Ovary (tissue), 7 donors: ENCODE measurements at regions not wholly inside any gene's neighbourhood (a gene's known extent, or its start where the extent isn't known, plus 50 kb on each side); places are given as distances from the start of the nearest gene placed in this dataset.

Source experiments
- DNase-seq, 5 donors: peaks; one replicate each; pipeline ENCODE4 v3.0.0-alpha.2; 2019 to 2020
- H3K27ac ChIP-seq, 2 donors: fragments of 200-600 bp; one replicate each; pipeline versions ENCODE4 v1.5.1 to v1.8.0; 2019 to 2022
- H3K27me3 ChIP-seq: fragments of 200-600 bp; one replicate; pipeline ENCODE4 v1.8.0; 2022
- H3K36me3 ChIP-seq: fragments of 200-600 bp; sonication (generic); one replicate; pipeline ENCODE4 v1.5.1; 2019
- H3K4me1 ChIP-seq: one replicate; pipeline ENCODE4 v1.8.1; 2013; ENCODE audit warnings: mild to moderate bottlenecking, moderate library complexity; ENCODE audit not compliant: insufficient read depth
- H3K4me3 ChIP-seq: fragments of 200-600 bp; sonication (generic); one replicate; pipeline ENCODE4 v1.5.1; 2017
- H3K9me3 ChIP-seq, 2 donors: fragments of 200-600 bp in 1 of 2; sonication (generic) in 1 of 2; one replicate each; pipeline versions ENCODE4 v1.5.1 to v1.8.1; 2013 to 2019; ENCODE audit warnings: mild to moderate bottlenecking in 1 of 2, moderate library complexity in 1 of 2
- EP300 ChIP-seq: sonication (generic); formaldehyde crosslinking; IDR thresholded peaks from one replicate; pipeline ENCODE4 v1.6.1; 2017; ENCODE audit warnings: antibody characterized with exemption
- POLR2A ChIP-seq: fragments of 450-650 bp; IDR thresholded peaks from one replicate; pipeline ENCODE4 v1.6.1; 2017; ENCODE audit warnings: antibody characterized with exemption, mild to moderate bottlenecking, moderate library complexity
- WGBS, 3 donors: extraction: QIAGEN DNeasy Blood & Tissue Kit in 1 of 3; methylation state at CpG; one replicate each; pipeline versions ENCODE4 v1.1.5 to v1.1.7; 2013 to 2017; 5-methylcytosine and 5-hydroxymethylcytosine counted together
- intact Hi-C, 4 donors: fragments of 100-400 bp; cut with DNase I; formaldehyde crosslinking; loops; one replicate each; pipeline versions ENCODE4 v1.11.0 to v1.15.1; 2022 to 2023
- TF ChIP-seq, protein P1 (sequence below), 3 donors: fragments of 450-650 bp in 2 of 3; fragments of 200-600 bp in 1 of 3; IDR thresholded peaks; one replicate each; pipeline versions ENCODE4 v1.5.1 to v1.8.0; 2016 to 2022; ENCODE audit warnings: antibody characterized with exemption in 3 of 3, mild to moderate bottlenecking in 1 of 3
- donor health status: DM: no; HTN: no; CAD: no; lungs with moderate emphysema.
- donor health status: DM: no; HTN: no; CAD: no.
- donor health status: Bipolar disorder and iron deficiency.
- donor health status: DM: no; HTN: no; CAD: no.
- donor health status: DM: yes; HTN: yes; CAD: no.

DNA sequence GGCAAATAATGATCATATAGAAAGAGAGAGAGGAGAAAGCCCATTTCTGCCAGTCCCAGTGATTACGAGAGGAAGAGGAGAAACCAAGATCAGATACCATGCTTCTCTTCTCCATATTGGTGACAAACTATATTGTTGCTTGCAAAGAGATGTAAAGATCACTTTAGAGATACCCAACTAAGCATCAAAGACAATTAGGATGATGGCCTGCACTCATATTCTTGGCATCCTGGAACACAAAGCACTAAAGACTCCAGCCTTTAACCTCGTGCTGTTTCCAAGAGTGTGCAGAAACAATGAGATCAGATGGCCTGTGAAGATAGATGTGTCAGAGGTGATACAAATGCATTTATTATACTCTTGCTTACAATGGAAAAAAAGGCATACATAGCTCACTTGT, 170.7 kb upstream of the TP63 start:
- no peaks in the 10 kb centered on the region for H3K4me1 ChIP-seq
- intact Hi-C loops = no loop called here
- H3K27ac ChIP-seq = no peak overlapping the region
- no peaks in the 10 kb centered on the region for H3K27me3 ChIP-seq
- no peak for DNase-seq
- no peak for TF ChIP-seq POLR2A
- TF ChIP-seq, protein P1, sequence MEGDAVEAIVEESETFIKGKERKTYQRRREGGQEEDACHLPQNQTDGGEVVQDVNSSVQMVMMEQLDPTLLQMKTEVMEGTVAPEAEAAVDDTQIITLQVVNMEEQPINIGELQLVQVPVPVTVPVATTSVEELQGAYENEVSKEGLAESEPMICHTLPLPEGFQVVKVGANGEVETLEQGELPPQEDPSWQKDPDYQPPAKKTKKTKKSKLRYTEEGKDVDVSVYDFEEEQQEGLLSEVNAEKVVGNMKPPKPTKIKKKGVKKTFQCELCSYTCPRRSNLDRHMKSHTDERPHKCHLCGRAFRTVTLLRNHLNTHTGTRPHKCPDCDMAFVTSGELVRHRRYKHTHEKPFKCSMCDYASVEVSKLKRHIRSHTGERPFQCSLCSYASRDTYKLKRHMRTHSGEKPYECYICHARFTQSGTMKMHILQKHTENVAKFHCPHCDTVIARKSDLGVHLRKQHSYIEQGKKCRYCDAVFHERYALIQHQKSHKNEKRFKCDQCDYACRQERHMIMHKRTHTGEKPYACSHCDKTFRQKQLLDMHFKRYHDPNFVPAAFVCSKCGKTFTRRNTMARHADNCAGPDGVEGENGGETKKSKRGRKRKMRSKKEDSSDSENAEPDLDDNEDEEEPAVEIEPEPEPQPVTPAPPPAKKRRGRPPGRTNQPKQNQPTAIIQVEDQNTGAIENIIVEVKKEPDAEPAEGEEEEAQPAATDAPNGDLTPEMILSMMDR (IDR thresholded peaks at IDR 0.05) = no peak
- no peak for TF ChIP-seq EP300
- no peak overlapping the region for H3K4me3 ChIP-seq
- 48 to 76% (median 54%) methylated on average over 2 of the region's 2 CpGs for WGBS, 3 donors
- H3K9me3 ChIP-seq = no peaks in the 10 kb centered on the region
- H3K36me3 ChIP-seq = no peaks in the 10 kb centered on the region

DNA sequence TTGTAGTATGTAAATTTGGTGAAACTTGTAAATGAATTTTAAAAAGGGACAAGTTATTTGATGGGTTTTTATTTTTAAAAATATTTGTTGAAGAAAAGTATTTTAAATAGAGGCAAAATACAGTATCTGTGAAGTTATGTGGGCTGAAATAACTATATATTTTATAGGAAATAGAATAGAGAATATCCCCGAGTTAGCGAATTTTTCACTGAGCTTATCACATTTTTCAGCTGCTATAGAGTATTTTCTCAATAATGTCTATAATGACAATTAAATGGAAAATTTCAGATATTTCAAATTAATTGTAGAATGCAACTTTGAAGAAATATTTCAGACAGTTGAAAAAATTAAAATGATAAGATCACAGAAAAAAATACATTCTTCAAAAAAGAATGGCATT, 166.4 kb upstream of the TP63 start:
- DNase-seq = no peak
- Histone ChIP-seq H3K27me3 (no peaks in the 10 kb centered on the region), H3K4me3 (no peak overlapping the region), H3K27ac (no peak overlapping the region), H3K4me1 (no peaks in the 10 kb centered on the region), H3K9me3 (no peaks in the 10 kb centered on the region), H3K36me3 (no peaks in the 10 kb centered on the region)
- 81 to 87% (median 83%) methylated on average over 2 of the region's 2 CpGs for WGBS, 3 donors
- intact Hi-C loops = no loop called here
- TF ChIP-seq, protein P1 (IDR thresholded peaks at IDR 0.05) = no peak
- TF ChIP-seq EP300 (no peak), POLR2A (no peak)

DNA sequence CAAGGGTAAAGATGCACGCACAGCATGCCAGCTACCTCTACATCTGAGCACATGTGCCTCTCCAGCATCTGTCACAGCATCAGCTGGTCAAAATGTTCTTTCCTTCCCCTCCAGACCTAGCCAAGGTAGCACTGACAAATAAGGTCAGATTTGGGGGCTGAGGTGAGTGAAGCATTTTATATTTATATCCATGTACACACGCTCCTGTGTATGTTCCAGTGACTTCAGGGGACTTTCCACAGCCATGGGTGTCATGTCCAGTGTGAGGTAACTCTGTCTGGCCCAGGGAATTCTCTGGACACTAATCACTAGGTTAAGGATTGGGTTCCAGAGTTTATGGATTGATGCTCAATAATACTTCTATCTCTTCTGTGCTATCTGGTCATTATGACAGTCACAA, 165.2 kb upstream of the TP63 start:
- no peak for DNase-seq
- no peak for TF ChIP-seq EP300
- no peak for TF ChIP-seq POLR2A
- TF ChIP-seq, protein P1 (IDR thresholded peaks at IDR 0.05) = no peak
- H3K9me3 ChIP-seq = no peaks in the 10 kb centered on the region
- WGBS, 3 donors = 52 to 69% (median 68%) methylated on average over 2 of the region's 2 CpGs
- H3K27me3 ChIP-seq = no peaks in the 10 kb centered on the region
- H3K36me3 ChIP-seq = no peaks in the 10 kb centered on the region
- intact Hi-C loops = no loop called here
- no peak overlapping the region for H3K27ac ChIP-seq
- H3K4me1 ChIP-seq = no peaks in the 10 kb centered on the region
- no peak overlapping the region for H3K4me3 ChIP-seq

DNA sequence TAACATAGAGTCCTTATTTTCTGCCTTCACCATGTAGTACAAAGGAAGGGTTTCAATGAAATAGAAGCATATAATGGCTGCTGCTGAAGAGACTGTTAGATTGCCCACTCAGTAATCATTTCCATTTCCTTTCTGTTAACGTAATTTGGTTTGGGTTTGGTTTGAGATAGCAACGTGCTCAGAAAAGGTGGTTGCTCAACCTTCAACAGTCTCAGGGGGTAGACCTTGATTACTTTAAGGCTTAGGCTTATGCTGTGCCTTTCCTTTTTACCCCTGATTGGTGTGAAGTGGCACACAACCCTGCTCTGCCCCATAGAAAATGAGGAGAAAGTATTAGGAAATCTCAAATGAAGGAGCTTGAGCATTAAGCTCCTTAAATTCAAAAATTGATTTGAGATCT, 163.7 kb upstream of the TP63 start:
- intact Hi-C loops = no loop called here
- 56 to 73% (median 65%) methylated on average over 2 of the region's 2 CpGs for WGBS, 3 donors
- Histone ChIP-seq H3K27me3 (no peaks in the 10 kb centered on the region), H3K36me3 (no peaks in the 10 kb centered on the region), H3K9me3 (no peaks in the 10 kb centered on the region), H3K27ac (no peak overlapping the region), H3K4me1 (no peaks in the 10 kb centered on the region), H3K4me3 (no peak overlapping the region)
- no peak for DNase-seq
- TF ChIP-seq POLR2A (no peak), EP300 (no peak)
- TF ChIP-seq, protein P1 (IDR thresholded peaks at IDR 0.05) = no peak

DNA sequence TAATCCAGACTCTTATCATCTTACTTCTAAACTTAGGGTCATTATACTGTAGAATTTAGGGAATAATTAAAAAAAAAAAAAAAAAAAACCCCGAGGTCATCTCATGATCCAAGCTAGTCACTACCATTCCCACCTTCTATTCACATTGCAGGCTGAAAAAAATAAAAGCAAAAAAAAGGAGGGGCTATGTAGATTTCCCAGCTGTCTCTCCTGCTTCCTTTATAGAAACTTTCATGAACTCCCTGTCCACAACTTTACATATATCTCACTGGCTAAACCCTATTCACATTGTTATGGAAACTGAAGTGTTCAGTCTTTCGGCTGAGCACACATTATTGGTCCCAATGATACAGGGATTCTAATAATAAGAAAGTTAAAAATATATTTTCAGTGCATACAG, 156.2 kb upstream of the TP63 start:
- Histone ChIP-seq H3K4me1 (no peaks in the 10 kb centered on the region), H3K36me3 (no peaks in the 10 kb centered on the region), H3K4me3 (no peak overlapping the region), H3K9me3 (no peaks in the 10 kb centered on the region), H3K27me3 (no peaks in the 10 kb centered on the region), H3K27ac (no peak overlapping the region)
- intact Hi-C loops = no loop called here
- DNase-seq = no peak
- TF ChIP-seq, protein P1 (IDR thresholded peaks at IDR 0.05) = no peak
- TF ChIP-seq EP300 = no peak
- no peak for TF ChIP-seq POLR2A
- WGBS, 3 donors = 69 to 82% (median 80%) methylated on average over 2 of the region's 2 CpGs
